ENCODE measurements at regions not wholly inside any gene's neighbourhood (a gene's known extent, or its start where the extent isn't known, plus 50 kb on each side); places are given as distances from the start of the nearest gene placed in this dataset.

DNA sequence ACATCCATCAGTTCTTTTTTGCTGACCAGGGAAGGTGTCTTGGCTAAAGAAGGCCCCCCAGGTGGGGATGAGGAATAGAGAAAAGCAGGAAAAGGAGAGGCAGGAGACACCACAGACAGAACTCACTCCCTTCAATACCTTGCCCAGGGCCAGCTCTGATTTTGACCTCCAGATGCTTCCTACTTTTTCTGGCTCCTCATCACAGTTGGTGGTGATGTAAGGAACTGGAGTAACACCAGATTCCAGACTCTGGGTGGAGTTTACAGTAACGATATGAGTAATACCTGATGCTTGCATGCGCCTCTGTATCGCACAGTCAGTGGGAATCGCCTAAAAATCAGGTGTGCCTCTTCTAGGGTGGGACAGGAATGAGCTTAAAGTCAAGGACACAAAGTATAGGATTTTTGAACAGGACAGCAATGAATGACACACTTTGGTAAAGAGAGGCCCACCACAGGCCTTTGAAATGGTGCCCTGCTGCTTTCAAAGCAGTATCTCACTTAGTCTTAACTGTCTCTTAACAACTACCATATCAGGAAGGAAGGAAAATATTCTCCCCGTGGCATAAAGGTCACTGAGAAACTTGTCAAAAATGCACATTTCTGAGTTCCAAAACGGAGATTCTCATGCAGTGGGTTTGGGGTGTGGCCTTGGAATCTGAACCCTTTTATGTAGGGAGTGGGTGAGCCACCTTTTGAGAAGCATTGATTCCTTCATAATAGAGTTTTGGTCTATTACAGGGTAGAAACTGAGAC lies 140.8 kb downstream of the SNX19 start:
- intact Hi-C loops (cut with micrococcal nuclease): no loop called here
- Histone ChIP-seq H3K4me1 (peaks cover 35% of the 10 kb centered on the region), H3K4me3 (no peak overlapping the region), H3K27ac (replicated peaks) (peak overlapping the region; percentile 4), H3K27me3 (ENCODE audit: low read depth) (no peaks in the 10 kb centered on the region), H3K36me3 (no peaks in the 10 kb centered on the region), H3K9me3 (replicated peaks) (no peaks in the 10 kb centered on the region)
- TF ChIP-seq, protein P1, sequence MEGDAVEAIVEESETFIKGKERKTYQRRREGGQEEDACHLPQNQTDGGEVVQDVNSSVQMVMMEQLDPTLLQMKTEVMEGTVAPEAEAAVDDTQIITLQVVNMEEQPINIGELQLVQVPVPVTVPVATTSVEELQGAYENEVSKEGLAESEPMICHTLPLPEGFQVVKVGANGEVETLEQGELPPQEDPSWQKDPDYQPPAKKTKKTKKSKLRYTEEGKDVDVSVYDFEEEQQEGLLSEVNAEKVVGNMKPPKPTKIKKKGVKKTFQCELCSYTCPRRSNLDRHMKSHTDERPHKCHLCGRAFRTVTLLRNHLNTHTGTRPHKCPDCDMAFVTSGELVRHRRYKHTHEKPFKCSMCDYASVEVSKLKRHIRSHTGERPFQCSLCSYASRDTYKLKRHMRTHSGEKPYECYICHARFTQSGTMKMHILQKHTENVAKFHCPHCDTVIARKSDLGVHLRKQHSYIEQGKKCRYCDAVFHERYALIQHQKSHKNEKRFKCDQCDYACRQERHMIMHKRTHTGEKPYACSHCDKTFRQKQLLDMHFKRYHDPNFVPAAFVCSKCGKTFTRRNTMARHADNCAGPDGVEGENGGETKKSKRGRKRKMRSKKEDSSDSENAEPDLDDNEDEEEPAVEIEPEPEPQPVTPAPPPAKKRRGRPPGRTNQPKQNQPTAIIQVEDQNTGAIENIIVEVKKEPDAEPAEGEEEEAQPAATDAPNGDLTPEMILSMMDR (IDR thresholded peaks at IDR 0.05; ENCODE audit: borderline replicate concordance): no peak
- no peak for DNase-seq

DNA sequence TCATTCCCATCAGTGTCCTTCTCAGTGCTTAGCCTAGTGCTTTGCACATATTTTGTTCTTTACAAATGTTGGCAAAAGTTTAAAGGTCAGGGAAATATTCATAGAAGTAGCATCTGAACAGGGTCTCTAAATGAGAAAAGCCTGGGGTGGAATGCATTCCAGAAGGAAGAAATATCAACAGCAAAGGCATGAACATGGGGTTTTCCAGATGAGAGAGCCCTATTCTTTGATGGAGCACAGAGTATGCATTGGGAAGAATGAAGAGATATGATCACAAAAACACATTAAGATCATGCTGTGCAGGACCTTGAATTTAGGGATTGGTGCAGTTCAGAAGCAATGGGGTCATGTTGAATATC lies 140.2 kb downstream of the SNX19 start:
- no peaks in the 10 kb centered on the region for H3K27me3 ChIP-seq (ENCODE audit: low read depth)
- intact Hi-C loops (cut with micrococcal nuclease): no loop called here
- no peak for DNase-seq
- no peaks in the 10 kb centered on the region for H3K36me3 ChIP-seq
- peaks cover 35% of the 10 kb centered on the region for H3K4me1 ChIP-seq
- TF ChIP-seq, protein P1 (IDR thresholded peaks at IDR 0.05; ENCODE audit: borderline replicate concordance): no peak
- H3K9me3 ChIP-seq (replicated peaks): no peaks in the 10 kb centered on the region
- H3K27ac ChIP-seq (replicated peaks): no peak overlapping the region
- no peak overlapping the region for H3K4me3 ChIP-seq

DNA sequence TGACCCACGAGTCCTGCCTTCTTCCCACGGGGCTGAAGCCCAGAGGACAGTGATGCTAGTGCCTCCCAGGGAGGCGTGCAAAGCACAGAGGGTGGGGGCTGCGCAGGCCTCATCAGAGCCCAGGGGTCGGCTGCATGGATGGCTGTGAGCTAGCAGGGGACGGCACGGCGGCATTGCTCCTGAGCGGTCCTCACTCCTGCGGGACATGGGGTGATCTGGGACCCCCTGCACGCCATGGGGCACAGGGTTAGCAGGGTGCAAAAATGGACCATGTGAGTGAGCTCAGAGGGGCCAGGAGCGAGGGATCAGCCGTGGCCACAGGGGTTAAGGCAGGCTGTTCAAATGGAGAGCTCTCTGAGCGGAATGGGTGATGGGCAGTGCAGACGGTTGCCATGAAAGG lies 138.3 kb downstream of the SNX19 start:
- DNase-seq: no peak

DNA sequence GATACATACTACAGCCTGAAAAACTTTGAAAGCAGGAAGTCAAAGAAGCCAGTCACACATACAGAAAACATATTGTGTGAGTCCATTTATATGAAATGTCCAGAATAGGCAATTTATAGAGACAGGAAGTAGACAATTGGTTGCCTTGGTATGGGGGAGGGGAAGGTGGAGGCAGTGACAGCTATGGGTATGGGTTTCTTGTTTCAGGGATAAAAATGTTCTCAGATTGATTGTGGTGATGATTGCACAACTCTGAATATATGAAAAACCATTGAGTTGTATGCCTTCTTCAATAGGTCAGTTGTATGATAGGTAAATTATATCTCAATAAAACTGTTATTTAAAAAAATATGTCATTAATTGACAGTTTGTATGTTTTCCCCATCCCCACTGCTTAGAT lies 137.6 kb downstream of the SNX19 start:
- no peaks in the 10 kb centered on the region for H3K9me3 ChIP-seq (replicated peaks)
- intact Hi-C loops (cut with micrococcal nuclease): no loop called here
- H3K4me3 ChIP-seq: no peak overlapping the region
- DNase-seq: no peak
- H3K36me3 ChIP-seq: no peaks in the 10 kb centered on the region
- no peaks in the 10 kb centered on the region for H3K27me3 ChIP-seq (ENCODE audit: low read depth)
- H3K4me1 ChIP-seq: peaks cover 38% of the 10 kb centered on the region
- H3K27ac ChIP-seq (replicated peaks): no peak overlapping the region
- TF ChIP-seq, protein P1 (IDR thresholded peaks at IDR 0.05; ENCODE audit: borderline replicate concordance): no peak

More for the DNA sequence above, 138.3 kb downstream of the SNX19 start:
- Histone ChIP-seq H3K27ac (replicated peaks) (no peak overlapping the region), H3K4me3 (no peak overlapping the region), H3K9me3 (replicated peaks) (no peaks in the 10 kb centered on the region), H3K4me1 (peaks cover 37% of the 10 kb centered on the region), H3K27me3 (ENCODE audit: low read depth) (no peaks in the 10 kb centered on the region), H3K36me3 (no peaks in the 10 kb centered on the region)
- intact Hi-C loops (cut with micrococcal nuclease): no loop called here
- TF ChIP-seq, protein P1 (IDR thresholded peaks at IDR 0.05; ENCODE audit: borderline replicate concordance): no peak

DNA sequence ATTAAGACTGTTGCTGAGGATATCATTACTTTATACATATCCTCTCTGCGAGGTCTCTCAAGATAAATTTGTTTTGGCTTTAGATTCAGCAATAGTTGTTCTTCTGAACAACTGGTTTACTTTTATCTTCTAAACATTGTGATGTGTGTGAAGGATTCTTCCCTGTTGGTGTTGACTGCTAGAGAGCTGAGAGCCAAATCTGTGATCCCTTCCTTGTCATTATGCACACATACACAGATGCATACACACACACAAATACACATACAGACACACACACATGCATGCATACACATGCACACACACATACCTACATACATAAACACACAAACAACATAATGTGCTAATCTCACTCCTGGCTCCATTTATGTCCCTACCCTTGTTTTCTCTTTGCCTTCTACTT lies 137.0 kb downstream of the SNX19 start:
- H3K27me3 ChIP-seq (ENCODE audit: low read depth): no peaks in the 10 kb centered on the region
- H3K36me3 ChIP-seq: no peaks in the 10 kb centered on the region
- peaks cover 33% of the 10 kb centered on the region for H3K4me1 ChIP-seq
- no peak for DNase-seq
- no peak overlapping the region for H3K4me3 ChIP-seq
- TF ChIP-seq, protein P1 (IDR thresholded peaks at IDR 0.05; ENCODE audit: borderline replicate concordance): no peak
- intact Hi-C loops (cut with micrococcal nuclease): no loop called here
- H3K9me3 ChIP-seq (replicated peaks): no peaks in the 10 kb centered on the region
- H3K27ac ChIP-seq (replicated peaks): no peak overlapping the region
